AG10803 (cell line): ENCODE measurements at regions not wholly inside any gene's neighbourhood (a gene's known extent, or its start where the extent isn't known, plus 50 kb on each side); places are given as distances from the start of the nearest gene placed in this dataset.

ENCODE experiments used
- DNase-seq: peaks from one replicate; pipeline ENCODE4 v3.0.0; 2010; ENCODE audit warnings: low read depth
- H3K4me3 ChIP-seq: 2 replicates; pipeline ENCODE4 v1.5.1; 2011; ENCODE audit warnings: mild to moderate bottlenecking, low read length, control low read depth
- TF ChIP-seq, protein P1 (sequence below): conservative IDR thresholded peaks from 2 replicates; pipeline ENCODE4 v1.5.1; 2011; ENCODE audit warnings: mild to moderate bottlenecking, low read length, control low read depth, inconsistent platforms

DNA sequence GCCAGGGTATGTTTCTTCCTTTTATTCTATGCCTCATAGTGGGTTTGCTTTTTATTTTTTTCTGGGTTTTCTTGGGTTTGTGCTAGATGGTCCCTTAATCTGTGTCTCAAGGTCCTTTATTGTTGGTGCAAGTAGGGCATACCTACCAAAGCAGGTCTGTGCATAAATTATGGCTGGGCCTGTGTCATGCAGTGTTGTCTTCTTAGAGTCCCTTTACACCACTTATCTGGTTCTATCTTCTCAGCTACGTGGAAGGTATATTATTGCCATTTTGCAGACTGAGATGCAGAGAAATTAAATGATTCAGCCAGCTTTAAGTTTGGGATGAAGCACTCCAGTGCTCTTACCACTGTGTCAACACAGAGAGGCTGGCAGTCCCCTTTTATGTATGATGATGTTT is 293.5 kb upstream of the SOX2 start:
- no peak overlapping the region for H3K4me3 ChIP-seq
- TF ChIP-seq, protein P1, sequence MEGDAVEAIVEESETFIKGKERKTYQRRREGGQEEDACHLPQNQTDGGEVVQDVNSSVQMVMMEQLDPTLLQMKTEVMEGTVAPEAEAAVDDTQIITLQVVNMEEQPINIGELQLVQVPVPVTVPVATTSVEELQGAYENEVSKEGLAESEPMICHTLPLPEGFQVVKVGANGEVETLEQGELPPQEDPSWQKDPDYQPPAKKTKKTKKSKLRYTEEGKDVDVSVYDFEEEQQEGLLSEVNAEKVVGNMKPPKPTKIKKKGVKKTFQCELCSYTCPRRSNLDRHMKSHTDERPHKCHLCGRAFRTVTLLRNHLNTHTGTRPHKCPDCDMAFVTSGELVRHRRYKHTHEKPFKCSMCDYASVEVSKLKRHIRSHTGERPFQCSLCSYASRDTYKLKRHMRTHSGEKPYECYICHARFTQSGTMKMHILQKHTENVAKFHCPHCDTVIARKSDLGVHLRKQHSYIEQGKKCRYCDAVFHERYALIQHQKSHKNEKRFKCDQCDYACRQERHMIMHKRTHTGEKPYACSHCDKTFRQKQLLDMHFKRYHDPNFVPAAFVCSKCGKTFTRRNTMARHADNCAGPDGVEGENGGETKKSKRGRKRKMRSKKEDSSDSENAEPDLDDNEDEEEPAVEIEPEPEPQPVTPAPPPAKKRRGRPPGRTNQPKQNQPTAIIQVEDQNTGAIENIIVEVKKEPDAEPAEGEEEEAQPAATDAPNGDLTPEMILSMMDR: no peak
- DNase-seq: no peak

DNA sequence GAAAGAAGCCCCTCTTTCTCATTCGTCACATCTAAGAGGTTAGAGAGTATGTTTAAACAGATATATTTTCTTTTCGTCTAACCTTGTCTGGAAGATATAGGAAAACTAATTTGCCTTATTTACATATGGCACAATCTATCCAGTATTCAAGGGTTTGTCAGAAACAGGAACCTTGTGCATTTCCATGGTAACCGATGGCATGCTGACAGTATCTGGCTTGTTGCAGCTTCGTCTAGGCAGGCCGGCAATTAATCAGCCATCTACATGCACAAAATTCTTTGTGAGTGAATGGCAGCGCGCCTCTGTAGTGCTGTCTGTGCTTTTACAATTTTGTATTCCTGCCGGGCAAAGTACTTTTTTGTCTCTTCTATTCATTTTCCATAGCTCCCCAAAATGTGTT is 294.0 kb upstream of the SOX2 start:
- DNase-seq: no peak
- TF ChIP-seq, protein P1: no peak
- no peak overlapping the region for H3K4me3 ChIP-seq

DNA sequence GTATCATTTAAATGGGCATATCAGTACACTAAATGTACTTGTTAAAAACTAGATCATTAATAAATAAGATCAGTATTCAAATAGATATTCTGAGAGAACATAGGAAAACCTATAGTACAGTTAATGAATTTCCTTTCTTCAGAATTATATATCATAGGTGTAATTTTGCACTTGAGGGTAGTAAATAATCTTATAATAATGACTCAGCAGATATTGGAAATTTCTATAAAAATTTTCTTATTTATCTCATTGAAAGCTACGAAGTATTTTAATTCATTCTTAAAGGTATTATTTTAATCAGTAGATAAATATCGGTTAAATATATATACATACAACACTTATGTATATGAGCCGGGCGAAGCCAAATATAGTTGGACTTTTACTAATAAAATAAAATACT is 300.9 kb upstream of the SOX2 start:
- no peak for DNase-seq
- TF ChIP-seq, protein P1: no peak
- H3K4me3 ChIP-seq: no peak overlapping the region

DNA sequence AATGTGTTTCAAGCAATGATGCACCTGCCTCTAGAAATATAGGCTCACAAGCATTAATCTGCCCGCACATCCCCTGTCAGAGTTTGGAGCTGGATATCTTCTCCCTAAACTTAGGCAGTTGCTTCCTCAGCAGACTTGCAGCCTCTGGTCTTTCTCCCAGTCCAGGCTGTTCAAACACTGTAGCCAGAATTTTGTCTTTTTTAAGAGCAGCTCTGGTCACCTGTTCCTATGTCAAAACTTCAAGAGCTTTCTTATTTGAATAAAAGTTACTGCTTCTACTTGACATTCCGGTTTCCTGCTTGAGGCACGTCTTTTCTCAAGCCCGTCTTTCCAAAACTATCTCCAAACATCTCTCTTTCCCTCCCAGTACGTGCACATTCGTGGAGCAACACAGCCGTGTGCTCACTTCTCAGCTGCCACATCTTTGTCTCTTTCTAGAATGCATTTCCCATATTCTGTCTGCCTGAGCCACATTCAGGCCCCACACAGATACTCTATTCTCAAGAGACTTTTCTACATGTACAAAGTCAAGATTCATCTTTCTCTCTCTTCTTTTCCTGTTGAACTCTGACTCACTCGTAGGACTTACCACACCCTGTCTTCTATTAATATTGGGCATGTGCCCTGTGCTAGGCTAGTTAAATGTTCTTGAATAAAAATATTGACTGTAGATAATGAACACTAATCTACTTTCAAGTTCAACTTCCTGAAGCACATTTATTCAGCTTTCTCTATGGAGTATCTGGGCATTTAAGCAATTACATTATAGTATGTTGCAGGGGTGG is 307.7 kb upstream of the SOX2 start:
- TF ChIP-seq, protein P1: no peak
- no peak for DNase-seq
- H3K4me3 ChIP-seq: no peak overlapping the region

DNA sequence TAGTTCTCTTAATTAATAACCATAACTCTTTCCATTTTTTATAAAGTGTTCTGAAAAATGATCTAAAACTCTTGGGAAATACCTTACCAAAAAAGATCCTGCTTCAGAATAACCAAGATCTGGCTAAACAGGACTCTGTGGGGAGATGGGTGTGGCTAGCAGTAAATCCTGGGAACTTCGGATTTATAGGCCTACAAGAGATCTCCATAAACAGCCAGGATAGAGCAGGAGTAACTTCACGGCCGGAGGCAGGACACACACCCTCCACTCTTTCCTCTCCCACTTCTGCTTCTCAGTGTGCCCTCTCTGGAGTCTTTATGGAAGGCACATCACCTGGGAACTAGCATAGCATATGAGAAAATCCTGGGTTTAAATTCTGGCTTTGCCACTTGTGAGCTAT is 309.4 kb upstream of the SOX2 start:
- DNase-seq: no peak
- TF ChIP-seq, protein P1: no peak
- no peak overlapping the region for H3K4me3 ChIP-seq

DNA sequence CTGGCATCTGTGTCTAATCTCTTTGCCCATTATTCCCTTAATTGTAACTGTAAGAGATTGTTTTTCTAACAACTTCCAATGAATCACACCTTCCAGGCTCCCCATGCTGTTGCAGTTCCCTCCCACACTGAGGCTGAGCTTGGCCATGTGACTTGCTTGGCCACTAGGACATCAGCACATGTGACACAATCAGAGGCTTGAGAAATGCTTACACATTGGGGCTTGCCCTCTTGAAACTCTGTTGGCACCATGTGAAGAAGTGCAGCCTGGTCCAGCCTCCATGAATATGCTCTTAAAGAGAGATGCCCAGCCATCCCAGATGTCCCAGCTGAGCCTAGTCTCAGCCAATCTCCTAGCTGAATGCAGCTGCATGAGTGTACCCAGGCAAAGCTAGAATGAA is 326.8 kb upstream of the SOX2 start:
- DNase-seq: no peak
- TF ChIP-seq, protein P1: no peak
- no peak overlapping the region for H3K4me3 ChIP-seq

DNA sequence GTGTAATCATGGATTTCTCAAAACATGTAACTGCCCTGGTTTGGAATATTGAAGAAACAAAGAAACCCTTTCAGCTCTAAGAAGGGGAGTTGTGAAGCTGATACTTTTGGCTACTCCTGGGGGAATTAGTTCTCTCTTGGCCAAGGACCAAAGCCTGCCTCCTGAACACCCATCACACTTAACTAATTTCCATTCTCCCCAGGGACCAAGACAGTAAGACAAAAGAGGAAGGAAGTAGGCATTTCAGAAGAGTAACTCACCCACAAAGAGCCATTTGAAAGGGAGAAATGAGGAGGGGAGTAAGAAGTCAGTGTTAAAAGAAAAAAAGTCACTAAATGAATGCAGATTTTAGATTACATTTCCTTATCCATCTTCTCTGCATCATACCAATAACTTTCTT is 328.0 kb upstream of the SOX2 start:
- TF ChIP-seq, protein P1: no peak
- DNase-seq: no peak
- H3K4me3 ChIP-seq: no peak overlapping the region
